Endothelial cell (in vitro differentiated cells): ENCODE measurements at regions not wholly inside any gene's neighbourhood (a gene's known extent, or its start where the extent isn't known, plus 50 kb on each side); places are given as distances from the start of the nearest gene placed in this dataset.

Experiments
- DNase-seq: peaks from one replicate; pipeline ENCODE4 v3.0.0; 2021; ENCODE audit warnings: low spot score
- H3K27ac Mint-ChIP-seq: one replicate; pipeline ENCODE4 v1.8.0; 2021; ENCODE audit warnings: mixed read lengths, inconsistent platforms; ENCODE audit not compliant: unreplicated experiment
- H3K27me3 Mint-ChIP-seq: one replicate; pipeline ENCODE4 v1.8.0; 2021; ENCODE audit warnings: mild to moderate bottlenecking, moderate library complexity, mixed read lengths, inconsistent platforms; ENCODE audit not compliant: unreplicated experiment
- H3K36me3 Mint-ChIP-seq: one replicate; pipeline ENCODE4 v1.8.0; 2021; ENCODE audit warnings: mild to moderate bottlenecking, low read depth, mixed read lengths, inconsistent platforms; ENCODE audit not compliant: unreplicated experiment
- H3K4me1 Mint-ChIP-seq: one replicate; pipeline ENCODE4 v1.8.0; 2021; ENCODE audit warnings: mild to moderate bottlenecking, mixed read lengths, inconsistent platforms; ENCODE audit not compliant: unreplicated experiment
- H3K4me3 Mint-ChIP-seq: one replicate; pipeline ENCODE4 v1.8.0; 2021; ENCODE audit warnings: mild to moderate bottlenecking, mixed read lengths, inconsistent platforms; ENCODE audit not compliant: unreplicated experiment
- H3K9me3 Mint-ChIP-seq: one replicate; pipeline ENCODE4 v1.8.0; 2021; ENCODE audit warnings: mixed read lengths, inconsistent platforms; ENCODE audit not compliant: unreplicated experiment
- CTCF ChIP-seq: fragments of 200-600 bp; sonication (generic); IDR thresholded peaks from one replicate; pipeline ENCODE4 v1.5.0; 2021; ENCODE audit warnings: antibody characterized with exemption; ENCODE audit not compliant: unreplicated experiment

GRCh38 chr4:79607979-79608378, 200.0 kb upstream of the GK2 start:
- Mint-ChIP-seq H3K27ac (no peak overlapping the region), H3K4me3 (no peak overlapping the region), H3K4me1 (no peaks in the 10 kb centered on the region), H3K36me3 (no peaks in the 10 kb centered on the region), H3K9me3 (no peaks in the 10 kb centered on the region), H3K27me3 (no peaks in the 10 kb centered on the region)
- TF ChIP-seq CTCF = no peak
- no peak for DNase-seq

- Mint-ChIP-seq H3K4me3 (no peak overlapping the region), H3K36me3 (no peaks in the 10 kb centered on the region), H3K27me3 (peaks cover 3% of the 10 kb centered on the region), H3K4me1 (peaks cover 8% of the 10 kb centered on the region), H3K27ac (no peak overlapping the region), H3K9me3 (no peaks in the 10 kb centered on the region)
- no peak for TF ChIP-seq CTCF
- no peak for DNase-seq
Observed at GRCh38 chr4:79604152-79604551, 196.1 kb upstream of the GK2 start.

GRCh38 chr4:79603681-79604080, 195.7 kb upstream of the GK2 start:
- DNase-seq = no peak
- no peak overlapping the region for H3K27ac Mint-ChIP-seq
- H3K27me3 Mint-ChIP-seq = peaks cover 3% of the 10 kb centered on the region
- no peaks in the 10 kb centered on the region for H3K36me3 Mint-ChIP-seq
- no peak overlapping the region for H3K4me3 Mint-ChIP-seq
- peaks cover 8% of the 10 kb centered on the region for H3K4me1 Mint-ChIP-seq
- H3K9me3 Mint-ChIP-seq = no peaks in the 10 kb centered on the region
- no peak for TF ChIP-seq CTCF

- H3K9me3 Mint-ChIP-seq = no peaks in the 10 kb centered on the region
- H3K36me3 Mint-ChIP-seq = no peaks in the 10 kb centered on the region
- H3K27ac Mint-ChIP-seq = no peak overlapping the region
- TF ChIP-seq CTCF = no peak
- no peak overlapping the region for H3K4me3 Mint-ChIP-seq
- H3K27me3 Mint-ChIP-seq = peaks cover 3% of the 10 kb centered on the region
- no peak for DNase-seq
- H3K4me1 Mint-ChIP-seq = peaks cover 8% of the 10 kb centered on the region
Observed at GRCh38 chr4:79599691-79600090, 191.7 kb upstream of the GK2 start.

- no peak for DNase-seq
- Mint-ChIP-seq H3K27ac (no peak overlapping the region), H3K9me3 (no peaks in the 10 kb centered on the region), H3K4me1 (peaks cover 8% of the 10 kb centered on the region), H3K27me3 (peaks cover 3% of the 10 kb centered on the region), H3K36me3 (no peaks in the 10 kb centered on the region), H3K4me3 (no peak overlapping the region)
- no peak for TF ChIP-seq CTCF
Observed at GRCh38 chr4:79598801-79599200, 190.8 kb upstream of the GK2 start.
